ENCODE measurements at regions not wholly inside any gene's neighbourhood (a gene's known extent, or its start where the extent isn't known, plus 50 kb on each side); places are given as distances from the start of the nearest gene placed in this dataset.

- DNase-seq (ENCODE audit: low spot score), result no peak
These were observed 1437.4 kb upstream of the SPRY2 start for GRCh38 chr13:81778350-81778749.

GRCh38 chr13:81773263-81773662, 1432.3 kb upstream of the SPRY2 start:
- DNase-seq (ENCODE audit: low spot score), result no peak

GRCh38 chr13:81771951-81772350, 1431.0 kb upstream of the SPRY2 start:
- no peak for DNase-seq (ENCODE audit: low spot score)

GRCh38 chr13:81770868-81771505, 1430.1 kb upstream of the SPRY2 start:
- no peak for DNase-seq (ENCODE audit: low spot score)

- no peak for DNase-seq (ENCODE audit: low spot score)
These were observed 1421.5 kb upstream of the SPRY2 start for GRCh38 chr13:81762449-81762848.

GRCh38 chr13:81760316-81760715, 1419.4 kb upstream of the SPRY2 start:
- no peak for DNase-seq (ENCODE audit: low spot score)

- no peak for DNase-seq (ENCODE audit: low spot score)
These were observed 1416.5 kb upstream of the SPRY2 start for GRCh38 chr13:81757348-81757970.

GRCh38 chr13:81745391-81745790, 1404.5 kb upstream of the SPRY2 start:
- no peak for DNase-seq (ENCODE audit: low spot score)

- no peak for DNase-seq (ENCODE audit: low spot score)
These were observed 1397.4 kb upstream of the SPRY2 start for GRCh38 chr13:81738364-81738763.

- DNase-seq (ENCODE audit: low spot score), result no peak
These were observed 1385.3 kb upstream of the SPRY2 start for GRCh38 chr13:81726037-81726726.

- no peak for DNase-seq (ENCODE audit: low spot score)
These were observed 1381.5 kb upstream of the SPRY2 start for GRCh38 chr13:81722456-81722855.

GRCh38 chr13:81721400-81721799, 1380.5 kb upstream of the SPRY2 start:
- no peak for DNase-seq (ENCODE audit: low spot score)

- DNase-seq (ENCODE audit: low spot score), result no peak
These were observed 1373.6 kb upstream of the SPRY2 start for GRCh38 chr13:81714513-81714912.

GRCh38 chr13:81713201-81713600, 1372.3 kb upstream of the SPRY2 start:
- no peak for DNase-seq (ENCODE audit: low spot score)

- DNase-seq (ENCODE audit: low spot score), result no peak
These were observed 1356.9 kb upstream of the SPRY2 start for GRCh38 chr13:81697826-81698225.

GRCh38 chr13:81686877-81687276, 1346.0 kb upstream of the SPRY2 start:
- DNase-seq (ENCODE audit: low spot score), result no peak

- no peak for DNase-seq (ENCODE audit: low spot score)
These were observed 1342.6 kb upstream of the SPRY2 start for GRCh38 chr13:81683521-81683920.

- no peak for DNase-seq (ENCODE audit: low spot score)
These were observed 1341.2 kb upstream of the SPRY2 start for GRCh38 chr13:81682081-81682630.

- no peak for DNase-seq (ENCODE audit: low spot score)
These were observed 1336.9 kb upstream of the SPRY2 start for GRCh38 chr13:81677857-81678256.

GRCh38 chr13:81676008-81676407, 1335.1 kb upstream of the SPRY2 start:
- DNase-seq (ENCODE audit: low spot score), result no peak

- DNase-seq (ENCODE audit: low spot score), result no peak
These were observed 1330.1 kb upstream of the SPRY2 start for GRCh38 chr13:81671064-81671463.

- no peak for DNase-seq (ENCODE audit: low spot score)
These were observed 1329.1 kb upstream of the SPRY2 start for GRCh38 chr13:81670048-81670447.

- no peak for DNase-seq (ENCODE audit: low spot score)
These were observed 1323.9 kb upstream of the SPRY2 start for GRCh38 chr13:81664872-81665271.

All from activated CD4-positive, alpha-beta T cell treated with anti-CD3 and anti-CD28 coated beads, Interleukin-2, Interleukin-4, amounts not matched to agents 100 ng/mL and 50 ng/mL, durations not matched to agents 16 hours and 8 hours (primary cell).